ENCODE measurements at regions not wholly inside any gene's neighbourhood (a gene's known extent, or its start where the extent isn't known, plus 50 kb on each side); places are given as distances from the start of the nearest gene placed in this dataset.

DNA sequence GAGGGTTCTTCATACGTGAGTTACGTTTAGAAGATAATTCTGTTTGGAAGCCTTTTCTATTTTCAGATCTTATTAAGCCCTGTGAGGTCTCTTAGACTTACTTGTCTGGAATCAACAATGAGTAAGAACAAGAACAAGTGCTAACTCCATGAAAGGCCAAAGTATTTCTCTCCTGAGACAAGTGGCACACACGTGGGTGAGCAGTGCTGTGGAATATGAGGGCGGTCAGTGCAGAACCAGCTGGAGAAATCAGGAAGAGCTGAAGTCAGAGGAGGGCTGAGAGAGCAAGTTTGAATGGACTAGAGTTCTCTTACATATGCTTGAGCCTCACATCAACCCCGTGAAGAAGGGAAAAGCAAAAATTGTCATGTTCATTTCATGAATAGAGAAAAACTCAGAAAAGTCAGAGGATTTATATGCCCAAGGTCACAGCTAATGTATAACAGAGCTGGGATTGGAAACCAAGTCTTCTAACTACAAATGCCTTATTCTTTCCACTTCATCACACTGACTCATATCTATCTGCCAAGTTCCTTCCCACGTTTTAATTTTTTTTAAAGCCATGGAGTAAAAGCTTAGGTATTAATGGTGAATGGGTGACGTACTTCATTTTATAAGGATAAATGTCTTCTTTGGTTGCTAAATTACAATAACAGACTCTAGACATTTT is 201.3 kb upstream of the DTNBP1 start:
- TF ChIP-seq POLR2A (IDR thresholded peaks at IDR 0.05; ENCODE audit: low read length) (no peak), GATA1 (IDR thresholded peaks at IDR 0.05; ENCODE audit: low read depth, low read length) (no peak)
